GM23338 (cell line): ENCODE measurements at regions not wholly inside any gene's neighbourhood (a gene's known extent, or its start where the extent isn't known, plus 50 kb on each side); places are given as distances from the start of the nearest gene placed in this dataset.

Source experiments
- CREB1 ChIP-seq: fragments of 250-450 bp; sonication (Bioruptor Pico); IDR thresholded peaks from 2 replicates; pipeline ENCODE4 v1.5.0; 2020; ENCODE audit warnings: low read depth, mild to moderate bottlenecking, moderate library complexity
- EZH2 ChIP-seq: fragments of 200-600 bp; sonication (generic); IDR thresholded peaks from one replicate; pipeline ENCODE4 v1.8.0; 2017; ENCODE audit warnings: antibody characterized with exemption, mild to moderate bottlenecking, low read depth; ENCODE audit not compliant: unreplicated experiment
- EZH2phosphoT487 ChIP-seq: fragments of 200-600 bp; sonication (generic); IDR thresholded peaks from one replicate; pipeline ENCODE4 v1.8.1; 2018; ENCODE audit warnings: antibody characterized with exemption; ENCODE audit not compliant: unreplicated experiment
- JUNB ChIP-seq: IDR thresholded peaks from one replicate; pipeline ENCODE4 v1.6.1; 2016; ENCODE audit warnings: antibody characterized with exemption; ENCODE audit not compliant: unreplicated experiment
- POLR2AphosphoS5 ChIP-seq: IDR thresholded peaks from 2 replicates; pipeline ENCODE4 v1.6.1; 2016; ENCODE audit warnings: antibody characterized with exemption, low read depth
- STAT1 ChIP-seq: IDR thresholded peaks from one replicate; pipeline ENCODE4 v1.6.1; 2016; ENCODE audit warnings: antibody characterized with exemption; ENCODE audit not compliant: unreplicated experiment
- ZNF114 ChIP-seq: fragments of 250-450 bp; sonication (Bioruptor Pico); IDR thresholded peaks from 2 replicates; pipeline ENCODE4 v1.5.0; 2020; ENCODE audit warnings: mild to moderate bottlenecking, moderate library complexity
- ZNF331 ChIP-seq: fragments of 250-450 bp; sonication (Bioruptor Pico); IDR thresholded peaks from 2 replicates; pipeline ENCODE4 v1.5.0; 2020; ENCODE audit warnings: low read depth, mild to moderate bottlenecking, moderate library complexity
- TF ChIP-seq, protein P1 (sequence below), 2 experiments: fragments of 200-600 bp in 1 of 2; sonication (generic) in 1 of 2; conservative IDR thresholded peaks; 2 replicates each; pipeline versions ENCODE4 v1.5.1 to v1.6.1; 2016 to 2017; ENCODE audit warnings: antibody characterized with exemption in 2 of 2, low read depth in 2 of 2, mild to moderate bottlenecking in 2 of 2, moderate library complexity in 1 of 2
- TF ChIP-seq, protein P2 (sequence below): fragments of 250-450 bp; sonication (Bioruptor Pico); IDR thresholded peaks from 2 replicates; pipeline ENCODE4 v1.5.0; 2020; ENCODE audit warnings: mild to moderate bottlenecking, moderate library complexity
- TF ChIP-seq, protein P3 (sequence below): IDR thresholded peaks from one replicate; pipeline ENCODE4 v1.6.1; 2018; ENCODE audit warnings: antibody characterized with exemption; ENCODE audit not compliant: unreplicated experiment

DNA sequence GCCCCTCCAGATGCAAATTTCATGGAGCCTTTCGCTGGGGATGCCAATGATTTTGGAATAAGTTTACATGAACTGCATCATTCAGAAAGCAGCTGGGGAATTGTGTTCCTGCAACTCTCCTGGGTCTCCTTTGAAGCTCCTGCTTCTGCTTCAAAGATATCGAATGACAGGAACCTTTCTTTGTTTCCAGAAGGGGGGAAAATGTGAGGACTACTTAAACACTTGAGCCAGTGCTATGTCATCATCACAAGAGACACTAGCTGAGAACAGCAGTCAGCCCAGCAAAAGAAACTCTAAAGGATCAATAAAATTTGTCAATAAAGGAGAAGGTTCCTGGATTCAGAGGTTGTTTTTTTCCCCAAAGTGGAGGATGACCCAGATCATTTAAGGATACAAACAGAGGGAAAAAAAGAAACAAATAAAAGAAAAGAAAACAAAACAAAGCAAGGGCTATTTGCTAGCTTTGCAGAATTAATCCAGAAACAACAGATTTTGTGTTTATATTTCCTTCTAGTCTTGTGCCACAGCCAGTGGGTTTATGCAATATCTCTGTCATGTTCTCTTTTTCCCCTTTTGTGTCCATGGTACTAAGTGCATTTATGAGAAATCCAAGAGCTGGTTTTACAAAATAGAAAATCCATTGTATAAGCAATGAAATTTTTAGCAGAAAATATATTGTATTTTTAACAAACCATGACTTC lies 463.7 kb downstream of the CDH2 start:
- TF ChIP-seq EZH2 (no peak), POLR2AphosphoS5 (no peak), EZH2phosphoT487 (no peak), STAT1 (no peak), ZNF331 (CRISPR knock-in tag) (no peak), CREB1 (CRISPR knock-in tag) (peak; percentile 45; the same call in 1 of the 2 replicates), JUNB (no peak), ZNF114 (no peak)
- TF ChIP-seq, protein P1, sequence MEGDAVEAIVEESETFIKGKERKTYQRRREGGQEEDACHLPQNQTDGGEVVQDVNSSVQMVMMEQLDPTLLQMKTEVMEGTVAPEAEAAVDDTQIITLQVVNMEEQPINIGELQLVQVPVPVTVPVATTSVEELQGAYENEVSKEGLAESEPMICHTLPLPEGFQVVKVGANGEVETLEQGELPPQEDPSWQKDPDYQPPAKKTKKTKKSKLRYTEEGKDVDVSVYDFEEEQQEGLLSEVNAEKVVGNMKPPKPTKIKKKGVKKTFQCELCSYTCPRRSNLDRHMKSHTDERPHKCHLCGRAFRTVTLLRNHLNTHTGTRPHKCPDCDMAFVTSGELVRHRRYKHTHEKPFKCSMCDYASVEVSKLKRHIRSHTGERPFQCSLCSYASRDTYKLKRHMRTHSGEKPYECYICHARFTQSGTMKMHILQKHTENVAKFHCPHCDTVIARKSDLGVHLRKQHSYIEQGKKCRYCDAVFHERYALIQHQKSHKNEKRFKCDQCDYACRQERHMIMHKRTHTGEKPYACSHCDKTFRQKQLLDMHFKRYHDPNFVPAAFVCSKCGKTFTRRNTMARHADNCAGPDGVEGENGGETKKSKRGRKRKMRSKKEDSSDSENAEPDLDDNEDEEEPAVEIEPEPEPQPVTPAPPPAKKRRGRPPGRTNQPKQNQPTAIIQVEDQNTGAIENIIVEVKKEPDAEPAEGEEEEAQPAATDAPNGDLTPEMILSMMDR (conservative IDR thresholded peaks at IDR 0.05; ENCODE audit: low read depth in 2 of 2) = no peak
- TF ChIP-seq, protein P2, sequence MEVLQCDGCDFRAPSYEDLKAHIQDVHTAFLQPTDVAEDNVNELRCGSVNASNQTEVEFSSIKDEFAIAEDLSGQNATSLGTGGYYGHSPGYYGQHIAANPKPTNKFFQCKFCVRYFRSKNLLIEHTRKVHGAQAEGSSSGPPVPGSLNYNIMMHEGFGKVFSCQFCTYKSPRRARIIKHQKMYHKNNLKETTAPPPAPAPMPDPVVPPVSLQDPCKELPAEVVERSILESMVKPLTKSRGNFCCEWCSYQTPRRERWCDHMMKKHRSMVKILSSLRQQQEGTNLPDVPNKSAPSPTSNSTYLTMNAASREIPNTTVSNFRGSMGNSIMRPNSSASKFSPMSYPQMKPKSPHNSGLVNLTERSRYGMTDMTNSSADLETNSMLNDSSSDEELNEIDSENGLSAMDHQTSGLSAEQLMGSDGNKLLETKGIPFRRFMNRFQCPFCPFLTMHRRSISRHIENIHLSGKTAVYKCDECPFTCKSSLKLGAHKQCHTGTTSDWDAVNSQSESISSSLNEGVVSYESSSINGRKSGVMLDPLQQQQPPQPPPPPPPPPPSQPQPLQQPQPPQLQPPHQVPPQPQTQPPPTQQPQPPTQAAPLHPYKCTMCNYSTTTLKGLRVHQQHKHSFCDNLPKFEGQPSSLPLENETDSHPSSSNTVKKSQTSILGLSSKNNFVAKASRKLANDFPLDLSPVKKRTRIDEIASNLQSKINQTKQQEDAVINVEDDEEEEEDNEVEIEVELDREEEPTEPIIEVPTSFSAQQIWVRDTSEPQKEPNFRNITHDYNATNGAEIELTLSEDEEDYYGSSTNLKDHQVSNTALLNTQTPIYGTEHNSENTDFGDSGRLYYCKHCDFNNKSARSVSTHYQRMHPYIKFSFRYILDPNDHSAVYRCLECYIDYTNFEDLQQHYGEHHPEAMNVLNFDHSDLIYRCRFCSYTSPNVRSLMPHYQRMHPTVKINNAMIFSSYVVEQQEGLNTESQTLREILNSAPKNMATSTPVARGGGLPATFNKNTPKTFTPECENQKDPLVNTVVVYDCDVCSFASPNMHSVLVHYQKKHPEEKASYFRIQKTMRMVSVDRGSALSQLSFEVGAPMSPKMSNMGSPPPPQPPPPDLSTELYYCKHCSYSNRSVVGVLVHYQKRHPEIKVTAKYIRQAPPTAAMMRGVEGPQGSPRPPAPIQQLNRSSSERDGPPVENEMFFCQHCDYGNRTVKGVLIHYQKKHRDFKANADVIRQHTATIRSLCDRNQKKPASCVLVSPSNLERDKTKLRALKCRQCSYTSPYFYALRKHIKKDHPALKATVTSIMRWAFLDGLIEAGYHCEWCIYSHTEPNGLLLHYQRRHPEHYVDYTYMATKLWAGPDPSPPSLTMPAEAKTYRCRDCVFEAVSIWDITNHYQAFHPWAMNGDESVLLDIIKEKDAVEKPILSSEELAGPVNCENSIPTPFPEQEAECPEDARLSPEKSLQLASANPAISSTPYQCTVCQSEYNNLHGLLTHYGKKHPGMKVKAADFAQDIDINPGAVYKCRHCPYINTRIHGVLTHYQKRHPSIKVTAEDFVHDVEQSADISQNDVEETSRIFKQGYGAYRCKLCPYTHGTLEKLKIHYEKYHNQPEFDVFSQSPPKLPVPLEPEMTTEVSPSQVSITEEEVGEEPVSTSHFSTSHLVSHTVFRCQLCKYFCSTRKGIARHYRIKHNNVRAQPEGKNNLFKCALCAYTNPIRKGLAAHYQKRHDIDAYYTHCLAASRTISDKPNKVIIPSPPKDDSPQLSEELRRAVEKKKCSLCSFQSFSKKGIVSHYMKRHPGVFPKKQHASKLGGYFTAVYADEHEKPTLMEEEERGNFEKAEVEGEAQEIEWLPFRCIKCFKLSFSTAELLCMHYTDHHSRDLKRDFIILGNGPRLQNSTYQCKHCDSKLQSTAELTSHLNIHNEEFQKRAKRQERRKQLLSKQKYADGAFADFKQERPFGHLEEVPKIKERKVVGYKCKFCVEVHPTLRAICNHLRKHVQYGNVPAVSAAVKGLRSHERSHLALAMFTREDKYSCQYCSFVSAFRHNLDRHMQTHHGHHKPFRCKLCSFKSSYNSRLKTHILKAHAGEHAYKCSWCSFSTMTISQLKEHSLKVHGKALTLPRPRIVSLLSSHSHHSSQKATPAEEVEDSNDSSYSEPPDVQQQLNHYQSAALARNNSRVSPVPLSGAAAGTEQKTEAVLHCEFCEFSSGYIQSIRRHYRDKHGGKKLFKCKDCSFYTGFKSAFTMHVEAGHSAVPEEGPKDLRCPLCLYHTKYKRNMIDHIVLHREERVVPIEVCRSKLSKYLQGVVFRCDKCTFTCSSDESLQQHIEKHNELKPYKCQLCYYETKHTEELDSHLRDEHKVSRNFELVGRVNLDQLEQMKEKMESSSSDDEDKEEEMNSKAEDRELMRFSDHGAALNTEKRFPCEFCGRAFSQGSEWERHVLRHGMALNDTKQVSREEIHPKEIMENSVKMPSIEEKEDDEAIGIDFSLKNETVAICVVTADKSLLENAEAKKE (CRISPR knock-in tag) = peak; percentile 74; the same call in 1 of the 2 replicates
- TF ChIP-seq, protein P3, sequence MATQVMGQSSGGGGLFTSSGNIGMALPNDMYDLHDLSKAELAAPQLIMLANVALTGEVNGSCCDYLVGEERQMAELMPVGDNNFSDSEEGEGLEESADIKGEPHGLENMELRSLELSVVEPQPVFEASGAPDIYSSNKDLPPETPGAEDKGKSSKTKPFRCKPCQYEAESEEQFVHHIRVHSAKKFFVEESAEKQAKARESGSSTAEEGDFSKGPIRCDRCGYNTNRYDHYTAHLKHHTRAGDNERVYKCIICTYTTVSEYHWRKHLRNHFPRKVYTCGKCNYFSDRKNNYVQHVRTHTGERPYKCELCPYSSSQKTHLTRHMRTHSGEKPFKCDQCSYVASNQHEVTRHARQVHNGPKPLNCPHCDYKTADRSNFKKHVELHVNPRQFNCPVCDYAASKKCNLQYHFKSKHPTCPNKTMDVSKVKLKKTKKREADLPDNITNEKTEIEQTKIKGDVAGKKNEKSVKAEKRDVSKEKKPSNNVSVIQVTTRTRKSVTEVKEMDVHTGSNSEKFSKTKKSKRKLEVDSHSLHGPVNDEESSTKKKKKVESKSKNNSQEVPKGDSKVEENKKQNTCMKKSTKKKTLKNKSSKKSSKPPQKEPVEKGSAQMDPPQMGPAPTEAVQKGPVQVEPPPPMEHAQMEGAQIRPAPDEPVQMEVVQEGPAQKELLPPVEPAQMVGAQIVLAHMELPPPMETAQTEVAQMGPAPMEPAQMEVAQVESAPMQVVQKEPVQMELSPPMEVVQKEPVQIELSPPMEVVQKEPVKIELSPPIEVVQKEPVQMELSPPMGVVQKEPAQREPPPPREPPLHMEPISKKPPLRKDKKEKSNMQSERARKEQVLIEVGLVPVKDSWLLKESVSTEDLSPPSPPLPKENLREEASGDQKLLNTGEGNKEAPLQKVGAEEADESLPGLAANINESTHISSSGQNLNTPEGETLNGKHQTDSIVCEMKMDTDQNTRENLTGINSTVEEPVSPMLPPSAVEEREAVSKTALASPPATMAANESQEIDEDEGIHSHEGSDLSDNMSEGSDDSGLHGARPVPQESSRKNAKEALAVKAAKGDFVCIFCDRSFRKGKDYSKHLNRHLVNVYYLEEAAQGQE = no peak
